Epithelial cell of prostate (primary cell): ENCODE measurements at regions not wholly inside any gene's neighbourhood (a gene's known extent, or its start where the extent isn't known, plus 50 kb on each side); places are given as distances from the start of the nearest gene placed in this dataset.

Experiments
- DNase-seq: peaks from one replicate; pipeline ENCODE4 v3.0.0-alpha.2; 2011; ENCODE audit warnings: low read depth, low spot score
- H3K27ac ChIP-seq: fragments of 450-650 bp; 2 replicates; pipeline ENCODE4 v1.5.1; 2017; ENCODE audit warnings: mild to moderate bottlenecking

DNA sequence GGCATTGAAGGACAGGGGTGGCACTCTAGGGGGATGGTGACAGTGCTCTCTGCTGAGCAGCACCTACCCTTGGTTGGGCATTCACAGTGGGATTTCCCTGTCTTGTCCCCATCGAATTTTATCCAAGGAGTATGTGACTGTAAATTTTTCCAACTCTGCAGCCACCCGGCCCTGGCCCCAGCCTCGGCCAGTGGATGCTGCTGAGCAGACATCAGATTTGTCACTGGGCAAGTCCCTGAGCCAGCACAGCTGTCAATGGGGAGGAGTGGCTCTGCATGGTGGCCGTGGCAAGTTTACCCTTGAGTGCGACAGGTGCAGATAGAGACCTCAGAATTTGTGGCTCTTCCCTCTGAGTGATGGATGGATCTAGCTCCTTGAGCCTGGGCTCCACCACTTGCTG lies 240.2 kb upstream of the CSF3R start:
- DNase-seq, result no peak
- H3K27ac ChIP-seq, result no peak overlapping the region

DNA sequence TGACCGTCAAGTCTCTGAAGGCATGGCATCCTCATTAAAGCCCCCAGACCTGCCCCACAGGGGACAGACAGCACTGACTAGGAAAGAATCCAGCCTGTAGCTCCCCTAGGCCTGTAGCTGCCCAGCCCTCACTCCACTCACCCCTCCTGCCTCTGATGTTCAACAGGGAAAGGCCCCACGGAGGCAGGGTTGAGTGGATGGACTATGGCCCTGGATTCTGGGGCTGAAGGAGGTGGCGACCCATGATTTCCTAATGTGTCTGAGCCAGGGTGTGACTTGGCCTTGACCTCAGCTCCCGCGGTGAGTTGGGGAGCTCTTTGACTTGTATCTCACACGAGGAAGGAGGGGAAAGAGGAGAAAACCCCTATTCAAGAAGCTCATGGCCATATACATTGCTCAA lies 238.5 kb upstream of the CSF3R start:
- no peak for DNase-seq
- no peak overlapping the region for H3K27ac ChIP-seq

DNA sequence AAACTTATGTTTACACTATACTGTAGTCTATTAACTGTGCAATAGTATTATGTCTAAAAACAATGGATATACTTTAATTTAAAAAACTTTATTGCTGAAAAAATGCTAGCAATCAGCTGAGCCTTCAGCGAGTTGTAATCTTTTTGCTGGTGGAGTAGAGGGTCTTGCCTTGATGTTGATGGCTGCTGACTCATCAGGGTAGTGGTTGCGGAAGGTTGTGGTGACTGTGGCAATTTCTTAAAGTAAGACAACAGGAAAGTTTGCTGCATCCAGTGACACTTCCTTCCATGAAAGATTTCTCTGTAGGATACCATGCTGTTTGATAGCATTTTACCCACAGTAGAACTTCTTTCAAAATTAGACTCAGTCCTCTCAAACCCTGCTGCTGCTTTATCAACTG lies 234.7 kb upstream of the CSF3R start:
- no peak for DNase-seq
- no peak overlapping the region for H3K27ac ChIP-seq

DNA sequence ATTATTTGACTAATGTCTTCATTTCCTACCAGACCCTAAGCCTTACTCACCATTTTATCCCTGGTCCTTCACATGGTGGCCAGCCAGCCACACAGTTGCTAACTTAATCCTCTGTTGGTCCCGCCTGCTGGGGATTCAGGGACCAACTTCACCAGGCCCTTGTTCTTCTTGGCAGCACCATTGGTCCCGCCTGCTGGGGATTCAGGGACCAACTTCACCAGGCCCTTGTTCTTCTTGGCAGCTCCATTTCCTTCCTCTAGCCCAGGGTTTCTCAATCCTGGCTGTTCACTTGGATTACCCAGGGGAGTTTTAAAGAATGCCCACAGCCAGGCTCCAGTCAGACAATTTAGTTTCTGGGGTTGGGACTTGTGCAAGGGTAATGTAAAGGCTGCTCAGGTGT lies 233.1 kb upstream of the CSF3R start:
- no peak overlapping the region for H3K27ac ChIP-seq
- no peak for DNase-seq

DNA sequence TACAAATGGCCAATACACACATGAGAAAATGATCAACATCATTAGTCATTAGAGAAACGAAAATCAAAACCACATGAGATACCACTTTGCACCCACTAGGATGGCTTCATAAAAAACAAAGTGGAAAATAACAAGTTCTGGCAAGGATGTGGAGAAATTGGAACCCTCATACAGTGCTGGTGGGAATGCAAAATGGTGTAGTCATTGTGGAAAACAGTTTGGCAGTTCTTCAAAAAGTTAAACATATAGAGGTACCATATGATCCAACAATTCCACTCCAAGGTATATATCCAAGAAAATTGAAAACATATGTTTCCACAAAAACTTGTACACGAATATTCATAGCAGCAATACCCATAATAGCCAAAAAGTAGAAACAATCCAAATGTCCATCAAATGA lies 231.6 kb upstream of the CSF3R start:
- H3K27ac ChIP-seq, result no peak overlapping the region
- DNase-seq, result no peak

DNA sequence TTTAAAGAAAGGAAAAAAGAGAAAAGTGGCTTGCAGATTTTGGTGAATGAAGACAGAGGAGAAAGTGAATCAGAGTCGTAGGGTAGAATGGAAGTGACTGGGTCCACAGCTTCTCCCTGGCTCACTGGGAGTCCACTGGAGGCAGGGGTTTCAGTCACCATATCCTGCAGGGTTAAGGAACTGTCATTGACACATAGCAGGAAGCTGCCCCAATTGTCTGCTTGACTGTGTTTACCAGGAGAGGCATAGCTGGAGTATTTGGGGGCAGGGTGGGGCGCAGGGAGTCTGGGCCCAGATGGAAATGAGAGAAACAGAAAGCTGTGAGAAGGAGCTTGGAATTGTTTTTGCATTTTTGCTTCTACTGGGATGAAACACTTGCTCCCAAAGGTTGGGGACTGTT lies 228.8 kb upstream of the CSF3R start:
- H3K27ac ChIP-seq, result no peak overlapping the region
- DNase-seq, result no peak

DNA sequence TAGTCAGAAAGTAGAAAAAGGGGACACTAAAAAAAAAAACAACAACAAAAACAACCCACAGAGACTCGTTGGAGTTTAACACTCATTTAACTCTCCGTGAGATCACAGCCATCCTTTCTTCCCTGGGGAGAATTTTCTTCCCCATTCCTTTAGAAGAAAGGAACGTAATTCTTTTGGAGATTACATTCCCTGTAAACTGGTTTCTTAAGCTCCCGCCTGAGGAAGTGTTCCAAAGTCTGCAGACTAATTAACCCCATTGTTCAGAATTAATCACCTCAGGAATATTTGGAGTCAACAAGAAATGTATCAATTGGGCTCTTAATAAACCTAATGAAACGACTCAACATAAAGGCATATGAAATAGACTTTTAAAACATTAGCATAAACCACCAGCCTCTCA lies 228.2 kb upstream of the CSF3R start:
- H3K27ac ChIP-seq, result no peak overlapping the region
- DNase-seq, result no peak

DNA sequence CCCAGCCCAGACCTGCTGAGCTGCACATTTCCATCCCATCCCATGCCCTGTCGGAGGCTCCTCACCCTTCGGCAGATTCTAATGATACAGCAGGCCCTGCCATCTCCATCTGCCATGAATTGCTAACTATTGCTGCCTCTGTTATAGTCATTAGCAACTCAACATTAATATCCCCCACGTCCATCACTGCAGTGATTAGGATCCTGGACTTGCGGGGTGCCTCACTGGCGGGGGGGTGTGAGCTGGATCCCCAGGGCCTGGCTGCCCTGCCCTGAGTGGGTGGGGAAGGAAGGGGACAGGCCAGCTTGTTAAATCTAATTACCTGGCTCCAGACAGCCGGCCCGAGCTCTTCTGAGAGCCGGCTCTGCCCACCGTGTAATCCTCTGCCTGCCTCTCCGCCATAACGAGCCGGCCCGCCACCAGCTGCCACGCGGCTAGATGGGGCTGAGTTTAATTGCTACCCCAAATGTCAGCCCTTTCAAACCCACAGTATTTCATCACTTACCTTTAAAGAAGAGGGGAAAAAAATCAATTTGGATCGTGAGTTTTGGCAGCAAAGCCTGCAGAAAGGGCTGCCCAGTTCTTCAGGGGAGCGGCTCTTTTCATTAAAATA lies 227.3 kb upstream of the CSF3R start:
- DNase-seq, result no peak
- no peak overlapping the region for H3K27ac ChIP-seq

DNA sequence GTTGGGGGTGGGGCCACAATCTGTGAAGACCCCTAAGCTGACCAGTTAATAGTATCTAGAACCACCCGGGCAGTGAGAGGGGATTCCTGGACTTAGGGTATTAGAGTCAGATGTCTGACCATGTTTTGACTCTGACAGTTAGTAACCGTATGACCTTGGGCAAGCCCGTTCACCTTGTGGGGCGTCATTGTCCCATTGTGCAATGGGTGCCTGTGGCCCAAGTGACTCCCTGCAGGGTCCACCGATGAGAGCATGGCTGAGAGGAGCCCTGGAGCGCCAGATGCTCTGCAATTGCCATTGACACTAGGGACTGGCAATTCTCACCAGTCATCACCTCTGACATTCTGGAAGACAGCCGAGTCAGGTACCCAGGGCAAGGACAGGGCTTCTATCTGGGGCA lies 225.9 kb upstream of the CSF3R start:
- H3K27ac ChIP-seq, result no peak overlapping the region
- no peak for DNase-seq

DNA sequence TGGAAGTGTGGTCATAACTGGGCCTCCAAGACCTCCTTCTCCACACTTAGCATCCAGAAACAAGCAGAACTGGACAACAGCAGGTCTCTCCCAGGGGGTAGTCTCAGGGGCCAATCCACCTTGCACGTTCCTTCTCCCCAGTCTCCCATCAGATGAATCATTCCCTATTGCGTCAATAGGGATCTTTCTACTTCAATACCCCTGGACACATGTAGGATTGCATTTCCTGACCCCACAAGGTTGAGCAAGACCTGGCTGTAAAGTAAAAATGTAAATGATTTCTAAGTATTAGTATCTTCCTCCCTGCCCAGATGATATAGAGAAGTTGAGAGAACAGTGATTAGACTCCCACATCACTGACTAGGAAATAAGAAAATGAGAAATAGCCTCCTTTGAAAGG lies 224.5 kb upstream of the CSF3R start:
- no peak for DNase-seq
- H3K27ac ChIP-seq, result no peak overlapping the region

DNA sequence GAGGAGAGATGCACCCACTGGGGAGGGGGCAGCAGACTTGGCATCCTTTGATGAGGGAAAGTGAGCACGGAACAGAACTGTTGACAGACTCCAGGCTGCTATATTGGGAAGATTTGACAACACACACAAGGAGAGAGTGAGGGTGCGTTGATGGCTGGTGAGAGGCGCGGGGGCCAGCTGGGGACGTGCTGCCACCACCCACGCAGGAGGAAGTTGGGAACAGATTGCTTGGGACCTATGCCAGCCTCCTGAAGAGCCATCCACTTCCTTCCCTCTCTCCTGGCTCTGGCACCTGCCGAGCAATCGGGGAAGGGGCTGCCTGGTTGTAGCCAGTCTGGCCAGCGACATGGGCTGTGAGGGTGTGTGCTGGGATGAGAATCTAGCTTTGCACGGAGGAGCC lies 223.7 kb upstream of the CSF3R start:
- no peak overlapping the region for H3K27ac ChIP-seq
- DNase-seq, result no peak

DNA sequence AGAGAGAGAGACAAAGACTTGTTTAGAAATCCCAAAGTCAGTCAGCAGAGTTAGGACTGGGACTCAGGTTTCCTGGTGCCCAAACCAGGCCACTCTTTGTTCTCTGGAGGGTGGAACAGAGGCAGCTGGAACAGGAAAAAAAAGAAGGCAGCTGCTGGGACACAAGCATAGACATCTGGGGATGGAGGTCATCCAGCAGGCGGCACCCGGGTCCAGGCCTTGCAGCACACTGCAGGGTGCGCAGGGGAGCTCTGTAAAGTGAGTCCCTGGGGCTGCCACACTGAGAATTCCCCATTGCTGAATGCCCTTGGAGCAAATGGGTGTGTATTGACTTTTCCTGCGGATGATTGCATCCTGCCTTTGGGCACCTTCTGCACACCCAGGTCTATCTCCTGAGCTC lies 222.9 kb upstream of the CSF3R start:
- no peak overlapping the region for H3K27ac ChIP-seq
- DNase-seq, result no peak

DNA sequence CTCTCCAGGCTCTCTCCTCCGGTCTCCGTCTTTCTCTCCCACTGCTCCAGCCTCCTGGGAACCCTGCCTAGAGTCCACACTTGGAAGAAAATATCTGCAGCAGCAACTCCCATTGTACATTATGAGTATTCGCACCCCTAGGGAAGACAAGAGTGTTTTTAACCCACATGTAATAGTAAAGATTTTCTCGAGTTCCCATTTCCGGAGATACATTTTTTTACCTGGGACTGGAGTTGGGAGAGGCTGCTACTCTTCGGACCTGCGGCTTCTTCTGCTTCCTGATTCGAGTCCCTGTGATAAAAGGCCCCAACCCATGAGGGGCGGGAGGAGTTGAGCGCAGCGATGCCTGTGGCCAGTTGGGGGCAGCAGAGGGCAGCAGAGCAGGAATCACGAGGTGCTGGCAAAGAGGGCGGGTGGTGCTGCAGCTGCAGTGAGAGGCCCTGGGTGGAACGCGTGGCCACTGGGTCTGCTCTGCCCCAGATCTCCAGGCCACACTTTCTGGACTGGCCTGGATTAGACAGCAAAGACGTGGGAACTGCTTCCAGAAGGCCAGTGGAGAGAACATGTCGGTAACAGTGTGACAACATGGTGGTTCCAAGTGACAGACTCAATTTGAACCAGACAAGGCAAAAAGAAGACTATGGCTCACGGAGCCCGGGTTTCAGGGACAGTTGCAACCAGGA lies 221.0 kb upstream of the CSF3R start:
- no peak for DNase-seq
- H3K27ac ChIP-seq, result no peak overlapping the region

DNA sequence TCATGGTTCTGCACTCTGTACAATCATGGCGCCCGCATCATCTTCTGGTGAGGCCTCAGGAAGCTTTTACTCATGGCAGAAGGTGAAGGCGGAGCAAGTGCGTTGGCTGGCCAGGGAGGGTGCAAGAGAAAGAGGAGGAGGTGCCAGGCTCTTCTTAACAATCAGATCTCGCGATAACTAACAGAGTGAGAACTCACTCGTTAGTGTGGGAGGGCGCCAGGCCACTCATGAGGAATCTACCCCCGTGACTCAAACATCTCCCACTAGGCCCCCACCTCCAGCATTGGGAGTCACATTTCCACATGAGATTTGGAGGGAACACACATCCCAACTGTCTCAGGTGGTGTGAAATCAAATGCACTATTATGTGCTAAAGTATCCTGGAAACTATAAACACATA lies 220.2 kb upstream of the CSF3R start:
- H3K27ac ChIP-seq, result no peak overlapping the region
- DNase-seq, result no peak

DNA sequence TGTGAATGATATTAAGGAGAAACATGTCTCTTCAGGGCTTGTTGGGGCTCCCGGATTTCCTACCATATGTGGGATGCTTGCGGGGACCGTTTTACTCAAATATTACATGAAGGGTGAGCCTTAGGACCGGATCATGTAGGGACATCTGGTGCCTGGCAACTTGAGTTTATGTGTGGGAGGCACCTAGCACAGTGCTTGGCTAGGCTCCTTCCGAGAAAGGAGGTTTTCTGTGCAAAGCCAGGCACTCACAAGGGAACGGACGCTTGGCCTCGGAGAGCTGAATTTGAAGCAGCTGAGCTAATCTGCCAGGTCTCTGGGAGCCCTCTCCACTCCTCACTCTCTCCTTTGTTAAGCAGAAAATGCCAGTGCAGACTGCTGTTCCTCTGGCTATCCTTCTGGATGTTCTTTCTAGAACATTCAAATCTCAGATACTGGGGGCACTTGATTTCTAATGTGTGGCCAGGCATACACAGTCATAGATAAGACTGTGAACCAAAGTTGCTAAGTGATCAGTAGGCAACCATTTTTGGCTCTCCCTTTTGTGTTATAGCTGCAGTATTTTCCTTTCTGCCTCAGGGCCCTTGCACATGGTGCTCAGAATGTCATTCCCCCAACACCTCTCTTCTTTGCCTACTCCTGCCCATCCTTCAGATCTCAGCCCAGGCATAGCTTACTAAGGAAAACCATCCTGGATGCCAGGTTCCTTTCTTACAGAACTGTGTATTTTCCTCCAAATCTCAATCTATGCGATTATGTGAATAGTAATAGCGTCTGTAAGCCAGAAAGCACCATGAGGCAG lies 216.6 kb upstream of the CSF3R start:
- H3K27ac ChIP-seq, result no peak overlapping the region
- DNase-seq, result no peak

DNA sequence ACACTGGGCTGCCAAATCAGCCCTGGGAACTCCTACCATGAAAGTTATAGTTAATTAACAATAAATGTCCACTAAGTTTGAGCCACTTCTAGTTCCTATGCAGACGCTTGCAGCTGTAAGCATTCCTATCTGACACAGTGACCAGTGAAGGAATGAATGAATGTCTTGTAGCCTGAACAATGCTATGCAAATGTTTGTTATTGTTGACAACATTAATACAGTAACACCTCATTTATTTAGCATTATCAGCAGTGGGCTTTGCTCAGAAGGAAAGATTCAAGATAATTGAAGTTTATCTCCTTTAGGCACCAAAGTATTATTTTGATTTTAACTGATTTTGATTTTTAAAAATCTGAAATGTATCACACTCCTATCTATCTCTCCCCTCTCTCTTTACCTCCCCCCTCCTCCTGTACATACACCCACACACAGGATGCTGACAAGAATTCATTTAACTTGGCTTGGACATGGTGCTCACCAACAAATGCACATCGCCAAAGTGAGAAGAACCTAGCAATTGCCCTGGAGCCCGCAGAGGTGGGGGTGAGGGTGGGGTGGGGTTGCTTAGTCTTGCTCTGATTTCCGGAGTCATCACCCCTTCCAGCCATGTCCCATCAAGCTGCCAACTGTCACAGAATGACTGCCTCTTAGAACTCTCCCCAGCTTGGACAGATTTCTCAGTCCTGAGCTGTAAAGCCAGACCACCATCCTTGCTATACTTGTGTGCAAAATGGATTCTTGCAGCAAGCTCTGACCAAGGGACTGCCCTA lies 215.3 kb upstream of the CSF3R start:
- H3K27ac ChIP-seq, result no peak overlapping the region
- DNase-seq, result no peak

DNA sequence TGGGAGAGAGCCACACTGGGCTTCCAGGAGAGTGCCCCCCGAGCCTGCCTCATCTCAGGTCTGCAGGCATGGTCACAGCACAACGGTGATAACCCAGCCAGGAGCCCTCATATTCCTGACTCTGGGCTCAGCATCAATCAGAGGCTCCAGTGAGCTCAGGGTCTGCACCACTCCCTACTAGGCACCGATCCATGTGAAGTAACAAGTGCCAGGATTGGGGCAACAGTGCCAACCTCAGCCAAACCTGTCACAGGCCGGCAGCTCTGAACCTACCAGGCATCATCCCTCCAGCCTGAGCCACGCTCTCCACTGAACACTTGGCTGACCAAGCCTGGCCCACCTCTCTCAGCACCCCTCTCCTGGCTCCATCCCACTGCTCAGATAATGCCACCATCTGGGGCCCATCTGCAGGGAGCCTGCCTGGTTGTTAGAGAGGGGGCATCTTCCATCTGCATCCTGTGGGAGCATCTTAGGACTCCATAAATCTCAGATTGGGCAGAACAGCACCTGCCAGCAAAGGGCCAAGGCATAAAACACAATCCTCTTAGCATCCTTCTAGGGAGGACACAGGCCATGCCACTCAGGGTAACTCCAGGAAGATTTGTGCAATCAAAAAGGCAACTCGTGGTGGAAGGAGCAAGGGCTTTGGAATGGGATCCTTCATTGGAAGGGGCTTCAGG lies 213.7 kb upstream of the CSF3R start:
- no peak overlapping the region for H3K27ac ChIP-seq
- no peak for DNase-seq

DNA sequence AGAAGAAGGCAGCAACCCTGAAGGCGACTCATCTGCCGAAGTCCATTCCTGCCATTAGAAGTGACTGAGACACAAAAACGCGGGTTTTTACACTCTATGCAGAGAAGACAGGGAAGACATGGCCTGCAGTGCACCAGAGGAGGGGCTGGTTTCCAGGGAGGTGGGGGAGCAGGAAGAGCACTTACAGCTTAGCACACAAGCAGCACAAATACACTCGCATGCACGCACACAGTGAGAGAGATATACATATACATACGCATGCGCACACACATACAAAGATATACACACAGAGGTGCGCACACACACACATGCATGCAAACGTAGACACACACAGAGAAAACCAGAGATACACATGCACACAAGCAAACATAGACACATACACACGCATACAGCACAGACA lies 210.9 kb upstream of the CSF3R start:
- H3K27ac ChIP-seq, result no peak overlapping the region
- DNase-seq, result no peak

DNA sequence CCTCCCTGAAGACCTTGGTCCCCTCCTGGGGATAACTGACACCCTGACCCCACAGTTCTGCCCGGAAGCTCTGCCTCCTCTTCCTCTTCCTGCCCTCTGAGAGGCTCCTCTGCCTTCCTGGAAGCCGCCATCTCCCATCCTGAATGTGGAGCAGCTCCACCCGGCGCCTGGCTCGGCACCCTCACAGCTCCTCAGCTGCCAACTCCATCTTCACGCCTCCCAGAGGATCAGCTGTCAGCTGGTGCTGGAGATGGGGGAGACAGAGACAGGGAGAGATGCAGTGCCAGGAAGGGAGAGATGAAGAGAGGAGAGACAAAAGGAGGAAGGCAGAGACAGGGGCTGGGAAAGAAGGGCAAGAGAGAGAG lies 210.4 kb upstream of the CSF3R start:
- no peak for DNase-seq
- no peak overlapping the region for H3K27ac ChIP-seq

DNA sequence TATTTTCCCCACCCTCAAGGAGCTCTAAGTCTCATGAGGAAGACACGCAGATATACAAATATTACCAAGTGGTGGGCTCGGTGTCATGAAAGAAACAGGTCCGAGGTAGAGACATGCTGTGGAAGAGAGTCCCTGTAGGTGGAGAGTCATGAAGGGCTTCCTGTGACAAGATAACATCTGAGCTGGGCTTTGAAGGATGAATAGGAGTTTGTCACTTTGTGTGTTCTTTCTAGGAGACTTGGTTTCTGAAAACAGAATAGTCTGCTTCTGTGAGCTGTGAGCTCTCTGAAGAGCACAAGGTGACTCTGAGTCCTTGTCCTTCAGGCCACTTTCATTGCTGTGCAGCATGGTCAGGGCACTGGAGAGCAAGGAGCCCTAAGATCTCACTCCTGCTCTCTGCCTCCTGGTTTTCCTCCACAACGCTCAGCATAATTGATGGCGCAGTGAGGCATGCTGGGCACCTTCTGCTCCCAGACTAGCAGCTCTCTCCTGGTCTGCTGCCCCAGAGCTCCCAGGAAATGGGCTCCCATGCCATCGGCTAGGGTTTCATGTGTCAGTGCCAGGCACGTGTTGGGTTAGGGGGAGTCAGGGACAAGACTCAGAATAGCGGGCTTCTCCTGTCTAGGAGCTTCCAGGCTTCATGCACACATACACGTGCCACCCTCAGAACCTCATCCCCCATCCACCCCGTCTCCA lies 209.9 kb upstream of the CSF3R start:
- no peak overlapping the region for H3K27ac ChIP-seq
- DNase-seq, result no peak
